ENCODE measurements at regions not wholly inside any gene's neighbourhood (a gene's known extent, or its start where the extent isn't known, plus 50 kb on each side); places are given as distances from the start of the nearest gene placed in this dataset.
"Not testable (repeated sequence)": the region's sequence is repeated elsewhere in the genome, so short reads cannot be mapped to it uniquely, and the experiment has no call there.

DNA sequence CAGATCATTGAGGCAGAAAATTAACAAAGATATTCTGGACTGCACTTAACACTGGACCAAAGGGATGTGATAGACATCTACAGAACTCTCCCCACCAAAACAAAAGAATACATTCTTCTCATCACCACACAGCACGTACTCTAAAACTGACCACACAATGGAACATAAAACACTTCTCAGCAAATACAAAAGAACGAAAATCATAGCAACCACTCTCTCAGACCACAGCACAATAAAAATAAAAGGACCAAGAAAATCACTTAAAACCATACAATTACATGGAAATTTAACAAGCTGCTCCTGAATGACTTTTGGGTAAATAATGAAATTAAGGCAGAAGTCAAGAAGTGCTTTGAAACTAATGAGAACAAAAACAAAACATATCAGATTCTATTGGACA, 254.0 kb upstream of the STXBP6 start:
- peak in 1 of 2 experiments; percentile 6 for DNase-seq

DNA sequence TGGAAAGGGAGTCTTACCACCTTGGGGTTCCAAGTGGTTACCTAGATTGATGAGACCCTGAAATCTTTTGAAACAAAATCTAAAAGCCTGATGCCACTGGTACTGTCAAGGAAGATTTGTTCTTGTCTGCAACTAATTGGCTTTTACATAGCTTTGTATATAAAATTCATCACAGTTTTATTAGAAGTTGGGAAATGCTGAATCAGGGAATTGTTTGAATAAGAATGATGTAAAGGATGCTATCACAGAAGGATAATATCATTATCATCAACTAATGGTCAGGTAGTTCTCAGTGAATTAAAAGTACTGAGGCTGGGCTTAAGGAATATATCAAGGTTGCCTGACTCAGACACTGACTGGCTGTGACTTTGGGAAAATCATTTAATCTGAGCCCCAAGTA, 248.3 kb upstream of the STXBP6 start:
- DNase-seq = no peak

GRCh38 chr14:25290154-25290553, 240.2 kb upstream of the STXBP6 start:
- DNase-seq = not testable (repeated sequence)

DNA sequence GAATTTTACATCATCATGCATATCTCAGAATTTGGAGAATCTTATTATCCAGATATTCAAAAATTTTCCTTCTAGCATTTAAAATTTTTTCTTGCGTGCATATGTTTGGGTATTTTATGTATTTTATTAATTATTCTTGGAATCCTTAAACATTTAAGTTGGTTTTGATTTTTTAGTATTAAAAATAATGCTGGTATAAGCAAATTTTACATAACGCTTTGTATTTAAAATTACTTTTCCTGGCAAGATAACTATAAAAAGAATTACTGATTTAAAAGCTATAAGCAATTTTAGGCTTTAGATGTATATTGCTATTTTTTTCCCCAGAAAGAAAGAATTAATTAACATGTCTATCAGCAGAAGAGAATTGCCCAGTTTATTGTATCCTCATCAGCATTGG, 224.6 kb upstream of the STXBP6 start:
- no peak for DNase-seq

DNA sequence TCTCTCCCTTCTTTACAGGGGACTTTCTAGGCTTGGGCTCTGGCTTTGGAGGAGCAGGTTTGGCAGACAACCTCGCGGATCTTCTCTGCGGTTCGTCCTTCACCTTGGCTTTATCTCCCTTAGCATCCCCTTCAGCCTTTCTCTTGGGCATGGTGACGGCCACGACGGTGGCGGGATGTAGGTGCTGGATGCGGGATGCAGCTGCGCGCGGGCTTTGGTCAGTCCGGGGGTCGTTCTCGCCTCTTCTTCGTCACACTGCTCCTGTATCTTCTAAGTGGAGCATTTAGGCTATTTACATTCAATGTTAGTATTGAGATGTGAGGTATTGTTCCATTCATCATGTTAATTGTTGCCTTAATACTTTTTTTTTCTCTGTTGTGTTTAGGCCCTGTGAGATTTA, 217.2 kb upstream of the STXBP6 start:
- DNase-seq = no peak

DNA sequence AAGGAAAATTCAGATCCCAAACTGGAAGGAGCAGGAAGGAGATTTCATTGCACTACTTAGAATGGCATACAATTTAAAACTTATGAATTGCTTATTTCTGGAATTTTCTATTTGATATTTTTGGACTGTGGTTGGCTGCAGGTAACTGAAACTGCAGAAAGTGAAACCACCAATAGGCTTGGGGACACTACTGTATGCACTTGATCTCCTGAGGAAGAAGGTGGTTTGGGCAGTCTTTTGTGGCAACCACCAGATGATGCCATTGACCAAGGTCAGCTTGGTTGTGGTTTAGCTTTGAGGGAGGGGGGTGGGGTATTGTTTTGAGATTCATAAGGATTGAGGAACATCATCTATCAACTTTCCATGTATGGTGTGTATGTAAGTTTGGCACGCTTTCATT, 209.5 kb upstream of the STXBP6 start:
- DNase-seq = no peak

GRCh38 chr14:25252793-25253192, 202.8 kb upstream of the STXBP6 start:
- DNase-seq = no peak

GRCh38 chr14:25250516-25250915, 200.6 kb upstream of the STXBP6 start:
- DNase-seq = peak; percentile 8 to 78

DNA sequence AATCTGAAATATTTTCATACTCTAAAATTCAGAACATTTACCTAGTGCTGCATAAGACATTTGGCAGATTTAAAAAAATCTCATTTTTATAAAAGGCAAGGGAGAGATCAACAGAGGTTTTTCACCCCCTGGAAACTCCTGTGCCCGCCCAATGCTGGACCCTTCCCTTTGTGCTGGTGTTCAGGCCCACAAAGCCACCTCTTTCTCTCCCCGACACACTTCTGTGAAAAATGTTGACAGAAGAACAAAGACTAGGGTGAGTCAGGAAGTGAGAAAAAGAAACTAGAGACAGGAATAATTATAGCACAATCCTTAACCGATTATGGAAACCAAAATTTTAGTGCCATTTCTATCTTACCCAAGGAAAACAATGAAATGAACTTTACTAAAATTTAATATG, 197.7 kb upstream of the STXBP6 start:
- DNase-seq = peak in 1 of 2 experiments; percentile 17

DNA sequence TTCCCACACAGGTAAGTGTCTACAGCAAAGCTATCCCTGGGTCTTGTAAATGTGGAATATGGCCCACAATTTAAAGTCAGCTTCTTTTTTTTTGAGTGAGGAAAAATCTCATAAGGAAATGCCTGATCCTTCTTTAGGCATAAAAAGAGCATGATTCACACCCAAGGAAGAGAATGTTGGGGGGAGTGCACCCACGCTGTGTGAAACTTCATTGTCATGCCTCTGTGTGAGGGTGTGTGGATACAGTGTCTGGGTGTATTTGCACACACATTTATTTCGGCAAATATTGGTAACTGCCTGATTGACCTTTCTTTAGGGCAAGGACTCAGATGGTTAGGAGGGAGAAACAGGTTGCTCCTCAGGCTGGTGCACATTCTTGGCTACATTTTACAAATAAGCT, 196.8 kb upstream of the STXBP6 start:
- no peak for DNase-seq

- DNase-seq = no peak
Measured at GRCh38 chr14:25239170-25239569, 189.2 kb upstream of the STXBP6 start.

- peak in 1 of 2 experiments; percentile 53 for DNase-seq
Measured at GRCh38 chr14:25237845-25238244, 187.9 kb upstream of the STXBP6 start.

DNA sequence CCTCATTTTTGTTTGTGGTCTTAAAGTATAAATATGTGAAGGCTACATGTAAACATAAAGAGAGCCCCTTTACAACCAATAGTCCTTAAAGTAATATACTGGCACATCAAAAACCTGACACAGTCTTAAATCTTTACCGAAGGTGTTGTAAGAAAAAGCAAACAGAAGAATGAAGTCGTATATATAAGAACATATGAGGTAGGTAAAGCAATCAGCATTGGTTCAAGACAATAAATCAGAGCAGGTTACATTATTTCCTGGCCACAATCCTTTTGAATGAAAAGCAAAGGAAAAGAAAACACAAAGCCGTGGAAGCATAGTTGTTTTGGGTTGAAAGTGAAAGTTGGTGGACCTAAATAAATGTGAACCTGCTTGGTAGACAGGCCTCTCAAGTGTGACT, 183.7 kb upstream of the STXBP6 start:
- DNase-seq = no peak

GRCh38 chr14:25231004-25231403, 181.1 kb upstream of the STXBP6 start:
- DNase-seq = peak; percentile 73 to 94

GRCh38 chr14:25226214-25226613, 176.3 kb upstream of the STXBP6 start:
- no peak for DNase-seq

DNA sequence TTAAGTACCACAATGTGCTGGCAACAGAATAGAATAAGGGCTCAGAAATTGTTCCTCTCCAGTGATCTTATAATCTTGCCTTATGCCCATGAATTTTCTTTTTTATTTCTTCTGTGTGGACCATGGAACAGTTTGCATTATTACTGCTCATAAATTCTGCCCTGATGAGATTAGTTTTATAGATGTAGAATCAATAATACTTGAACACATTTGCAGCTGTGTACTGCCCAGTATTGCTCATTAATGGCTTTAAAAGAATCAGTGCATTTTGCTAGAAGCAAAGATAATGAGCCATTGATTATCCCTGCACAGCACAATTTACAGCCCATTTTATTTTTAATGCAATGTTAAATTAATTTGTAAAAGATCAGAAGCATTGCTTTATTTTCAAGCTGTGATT, 172.3 kb upstream of the STXBP6 start:
- DNase-seq = no peak

DNA sequence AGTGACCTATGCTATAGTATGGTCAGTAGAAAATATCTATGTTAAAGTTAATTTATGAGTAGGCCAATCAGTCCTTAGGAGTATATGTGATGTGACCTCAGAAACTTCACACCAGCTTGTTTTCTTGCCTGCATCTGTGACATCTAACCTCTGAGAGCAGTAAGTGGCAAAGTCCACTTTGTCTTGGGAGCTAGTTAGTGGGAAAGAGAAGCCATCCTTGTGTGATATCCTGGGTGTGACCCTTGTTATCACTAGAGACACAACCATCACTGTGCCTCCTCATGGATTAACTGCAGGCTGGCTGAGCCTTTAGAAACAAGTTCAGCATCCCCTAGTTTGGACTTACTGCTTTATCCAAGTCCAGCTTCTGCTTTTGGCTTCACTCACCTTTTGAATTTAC, 170.6 kb upstream of the STXBP6 start:
- no peak for DNase-seq

- no peak for DNase-seq
Measured at GRCh38 chr14:25215607-25216006, 165.7 kb upstream of the STXBP6 start.

DNA sequence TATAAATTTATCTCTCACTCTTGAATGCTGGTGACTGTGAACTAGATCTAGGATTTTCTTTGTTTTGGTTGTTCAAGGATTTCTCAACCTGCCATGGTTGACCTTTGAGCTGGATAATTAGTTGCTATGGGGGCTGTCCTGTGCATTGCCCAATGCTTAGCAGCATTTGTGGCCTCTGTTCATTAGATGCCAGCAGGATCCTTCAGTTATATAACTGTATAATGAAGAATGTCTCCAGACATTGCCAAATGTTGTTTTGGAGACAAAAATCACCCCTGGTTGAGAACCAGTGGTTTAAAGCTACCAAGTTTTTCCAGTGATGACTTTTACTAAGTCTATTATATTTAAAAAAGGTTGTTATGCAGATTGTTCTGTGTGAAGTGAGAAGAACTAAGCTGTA, 147.9 kb upstream of the STXBP6 start:
- no peak for DNase-seq

DNA sequence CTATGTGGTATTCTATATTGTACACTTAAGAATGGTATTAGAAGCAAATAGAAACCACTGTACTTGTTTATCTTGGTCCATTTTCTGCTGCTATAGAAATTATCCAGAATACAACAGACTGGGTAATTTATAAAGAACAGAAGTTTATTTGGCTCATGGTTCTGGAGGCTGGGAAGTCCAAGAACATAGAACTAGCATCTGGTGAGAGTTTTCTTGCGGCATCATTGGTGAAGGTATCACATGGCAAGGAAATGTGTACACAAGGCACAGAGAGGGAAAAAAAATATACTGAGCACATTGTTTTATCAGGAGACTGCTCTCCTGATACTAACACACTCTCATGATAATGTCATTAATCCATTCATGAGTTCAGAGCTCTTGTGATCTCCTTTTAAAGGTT, 130.3 kb upstream of the STXBP6 start:
- no peak for DNase-seq

GRCh38 chr14:25178255-25178654, 128.3 kb upstream of the STXBP6 start:
- no peak for DNase-seq

- DNase-seq = peak; percentile 48 to 57
Measured at GRCh38 chr14:25150934-25151790, 101.2 kb upstream of the STXBP6 start.

- DNase-seq = no peak
Measured at GRCh38 chr14:25150401-25150800, 100.5 kb upstream of the STXBP6 start.

DNA sequence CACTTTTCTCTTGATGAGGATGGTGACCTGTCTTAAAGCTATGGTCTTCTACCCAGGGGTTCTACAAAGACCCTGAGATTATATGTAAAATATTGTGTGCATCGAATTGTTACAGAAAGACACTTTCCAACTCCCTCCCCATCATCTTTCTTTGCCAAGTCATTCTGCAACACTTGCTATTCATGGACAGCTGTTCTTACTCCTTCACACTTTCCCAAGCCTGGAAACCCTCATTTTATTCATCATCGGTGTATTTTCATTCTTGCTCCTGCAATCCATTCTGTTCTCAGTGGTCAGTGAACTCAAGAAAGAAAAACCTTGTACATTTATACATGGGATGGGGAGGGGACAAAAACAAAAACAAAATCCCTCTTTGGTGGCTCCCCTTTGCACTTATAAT, 90.5 kb upstream of the STXBP6 start:
- no peak for DNase-seq

GRCh38 chr14:25136811-25137210, 86.9 kb upstream of the STXBP6 start:
- no peak for DNase-seq
